ENCODE measurements at regions not wholly inside any gene's neighbourhood (a gene's known extent, or its start where the extent isn't known, plus 50 kb on each side); places are given as distances from the start of the nearest gene placed in this dataset.

- TF ChIP-seq POLR2A (IDR thresholded peaks at IDR 0.05), result no peak
- no peak for TF ChIP-seq CTCF (IDR thresholded peaks at IDR 0.05)
- no peak for TF ChIP-seq EP300 (IDR thresholded peaks at IDR 0.05)
Observed at GRCh38 chr10:78768041-78768835, 300.5 kb upstream of the ZMIZ1 start.
